Fibroblast of lung (primary cell): ENCODE measurements at regions not wholly inside any gene's neighbourhood (a gene's known extent, or its start where the extent isn't known, plus 50 kb on each side); places are given as distances from the start of the nearest gene placed in this dataset.

Experiments
- DNase-seq, 2 donors: peaks; one replicate each; pipeline versions ENCODE4 v3.0.0 to v3.0.0-alpha.2; 2010; ENCODE audit warnings: low read depth in 2 of 2
- H2AFZ ChIP-seq: 2 replicates; pipeline ENCODE4 v1.5.1; 2012; ENCODE audit warnings: low read length, control low read depth, inconsistent platforms
- H3K27ac ChIP-seq: 2 replicates; pipeline ENCODE4 v1.5.1; 2011; ENCODE audit warnings: low read length, control low read depth; ENCODE audit not compliant: insufficient read depth
- H3K27me3 ChIP-seq: 2 replicates; pipeline ENCODE4 v1.5.1; 2011; ENCODE audit warnings: mild to moderate bottlenecking, low read length; ENCODE audit not compliant: control insufficient read depth, insufficient read depth
- H3K36me3 ChIP-seq: 2 replicates; pipeline ENCODE4 v1.5.1; 2011; ENCODE audit warnings: low read length; ENCODE audit not compliant: control insufficient read depth, insufficient read depth
- H3K4me1 ChIP-seq: 2 replicates; pipeline ENCODE4 v1.5.1; 2011; ENCODE audit warnings: low read length; ENCODE audit not compliant: control insufficient read depth, insufficient read depth; ENCODE audit errors: extremely low read depth
- H3K4me2 ChIP-seq: 2 replicates; pipeline ENCODE4 v1.5.1; 2011; ENCODE audit warnings: low read length, control low read depth; ENCODE audit not compliant: insufficient read depth; ENCODE audit errors: extremely low read depth
- H3K4me3 ChIP-seq, 4 experiments: fragments of 200-600 bp in 1 of 4; sonication (generic) in 1 of 4; replicated peaks in 1 of 4; 2 replicates each; pipeline ENCODE4 v1.5.1; 2011 to 2016; ENCODE audit warnings: low read length in 4 of 4, low read depth in 3 of 4, mild to moderate bottlenecking in 3 of 4, control low read depth in 2 of 4, inconsistent platforms in 1 of 4, mixed read lengths in 1 of 4; ENCODE audit not compliant: insufficient read depth in 1 of 4; ENCODE audit errors: control extremely low read depth in 1 of 4
- H3K79me2 ChIP-seq: 2 replicates; pipeline ENCODE4 v1.5.1; 2012; ENCODE audit warnings: mild to moderate bottlenecking, low read length, inconsistent platforms; ENCODE audit not compliant: control insufficient read depth, insufficient read depth
- H3K9ac ChIP-seq: 2 replicates; pipeline ENCODE4 v1.5.1; 2011; ENCODE audit warnings: mild to moderate bottlenecking, low read length, control low read depth; ENCODE audit not compliant: insufficient read depth
- H3K9me3 ChIP-seq: 2 replicates; pipeline ENCODE4 v1.5.1; 2012; ENCODE audit warnings: low read depth, low read length; ENCODE audit not compliant: control insufficient read depth, insufficient read depth
- H4K20me1 ChIP-seq: 2 replicates; pipeline ENCODE4 v1.5.1; 2011; ENCODE audit warnings: low read length; ENCODE audit not compliant: control insufficient read depth, insufficient read depth; ENCODE audit errors: extremely low read depth
- EZH2 ChIP-seq: IDR thresholded peaks from 2 replicates; pipeline ENCODE4 v1.5.1; 2012; ENCODE audit warnings: low read length, control low read depth, mild to moderate bottlenecking; ENCODE audit errors: missing control alignments
- TF ChIP-seq, protein P1 (sequence below), 2 donors: IDR thresholded peaks in 1 of 2; conservative IDR thresholded peaks in 1 of 2; 1 replicate in 1 of 2; 2 replicates in 1 of 2; pipeline ENCODE4 v1.5.1; 2011 to 2012; ENCODE audit warnings: low read length in 2 of 2, control low read depth in 1 of 2, inconsistent platforms in 1 of 2, low read depth in 1 of 2, mild to moderate bottlenecking in 1 of 2

GRCh38 chrX:117752745-117753144, 363.9 kb downstream of the KLHL13 start:
- no peak overlapping the region for H3K4me3 ChIP-seq
- no peak overlapping the region for H3K4me2 ChIP-seq
- H4K20me1 ChIP-seq: no peaks in the 10 kb centered on the region
- H2AFZ ChIP-seq: no peak overlapping the region
- no peaks in the 10 kb centered on the region for H3K36me3 ChIP-seq
- no peaks in the 10 kb centered on the region for H3K9me3 ChIP-seq
- TF ChIP-seq EZH2: no peak
- TF ChIP-seq, protein P1, sequence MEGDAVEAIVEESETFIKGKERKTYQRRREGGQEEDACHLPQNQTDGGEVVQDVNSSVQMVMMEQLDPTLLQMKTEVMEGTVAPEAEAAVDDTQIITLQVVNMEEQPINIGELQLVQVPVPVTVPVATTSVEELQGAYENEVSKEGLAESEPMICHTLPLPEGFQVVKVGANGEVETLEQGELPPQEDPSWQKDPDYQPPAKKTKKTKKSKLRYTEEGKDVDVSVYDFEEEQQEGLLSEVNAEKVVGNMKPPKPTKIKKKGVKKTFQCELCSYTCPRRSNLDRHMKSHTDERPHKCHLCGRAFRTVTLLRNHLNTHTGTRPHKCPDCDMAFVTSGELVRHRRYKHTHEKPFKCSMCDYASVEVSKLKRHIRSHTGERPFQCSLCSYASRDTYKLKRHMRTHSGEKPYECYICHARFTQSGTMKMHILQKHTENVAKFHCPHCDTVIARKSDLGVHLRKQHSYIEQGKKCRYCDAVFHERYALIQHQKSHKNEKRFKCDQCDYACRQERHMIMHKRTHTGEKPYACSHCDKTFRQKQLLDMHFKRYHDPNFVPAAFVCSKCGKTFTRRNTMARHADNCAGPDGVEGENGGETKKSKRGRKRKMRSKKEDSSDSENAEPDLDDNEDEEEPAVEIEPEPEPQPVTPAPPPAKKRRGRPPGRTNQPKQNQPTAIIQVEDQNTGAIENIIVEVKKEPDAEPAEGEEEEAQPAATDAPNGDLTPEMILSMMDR (conservative IDR thresholded peaks at IDR 0.05 in 1 of 2, IDR thresholded peaks at IDR 0.05 in 1 of 2; ENCODE audit: low read depth in 1 of 2, low read length in 2 of 2): no peak
- DNase-seq: no peak
- no peak overlapping the region for H3K9ac ChIP-seq
- no peaks in the 10 kb centered on the region for H3K27me3 ChIP-seq
- H3K4me1 ChIP-seq: no peaks in the 10 kb centered on the region
- H3K27ac ChIP-seq: no peak overlapping the region
- H3K79me2 ChIP-seq: no peaks in the 10 kb centered on the region

DNA sequence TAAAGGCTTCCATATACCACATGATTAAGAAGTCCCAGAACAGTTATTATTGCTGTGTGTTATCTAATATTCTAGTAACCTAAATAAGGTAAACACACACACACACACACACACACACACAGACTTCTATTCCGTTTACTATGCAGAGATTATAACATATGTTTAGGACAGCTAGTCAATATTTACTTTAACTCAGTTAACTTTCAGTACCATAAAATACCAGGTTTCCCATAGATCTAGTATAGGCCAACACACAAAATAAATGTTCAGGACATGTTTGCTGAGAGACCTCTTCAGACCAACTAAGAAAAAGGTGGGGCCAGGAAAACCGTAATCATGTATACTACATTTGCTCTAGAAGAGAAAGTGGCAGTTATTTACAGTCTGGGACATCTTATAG, 365.5 kb downstream of the KLHL13 start:
- no peaks in the 10 kb centered on the region for H3K79me2 ChIP-seq
- H3K36me3 ChIP-seq: no peaks in the 10 kb centered on the region
- H3K27me3 ChIP-seq: no peaks in the 10 kb centered on the region
- H4K20me1 ChIP-seq: no peaks in the 10 kb centered on the region
- no peak overlapping the region for H3K4me2 ChIP-seq
- H3K9ac ChIP-seq: no peak overlapping the region
- H3K27ac ChIP-seq: no peak overlapping the region
- DNase-seq: no peak
- no peaks in the 10 kb centered on the region for H3K4me1 ChIP-seq
- H3K4me3 ChIP-seq: no peak overlapping the region
- H2AFZ ChIP-seq: no peak overlapping the region
- no peaks in the 10 kb centered on the region for H3K9me3 ChIP-seq
- TF ChIP-seq, protein P1 (conservative IDR thresholded peaks at IDR 0.05 in 1 of 2, IDR thresholded peaks at IDR 0.05 in 1 of 2; ENCODE audit: low read depth in 1 of 2, low read length in 2 of 2): no peak
- no peak for TF ChIP-seq EZH2

GRCh38 chrX:117744958-117745357, 371.7 kb downstream of the KLHL13 start:
- no peak overlapping the region for H3K4me2 ChIP-seq
- H4K20me1 ChIP-seq: no peaks in the 10 kb centered on the region
- no peak overlapping the region for H3K4me3 ChIP-seq
- H3K36me3 ChIP-seq: no peaks in the 10 kb centered on the region
- no peaks in the 10 kb centered on the region for H3K9me3 ChIP-seq
- DNase-seq: no peak
- H3K79me2 ChIP-seq: no peaks in the 10 kb centered on the region
- H3K9ac ChIP-seq: no peak overlapping the region
- TF ChIP-seq, protein P1 (conservative IDR thresholded peaks at IDR 0.05 in 1 of 2, IDR thresholded peaks at IDR 0.05 in 1 of 2; ENCODE audit: low read depth in 1 of 2, low read length in 2 of 2): no peak
- TF ChIP-seq EZH2: no peak
- H3K27ac ChIP-seq: no peak overlapping the region
- no peaks in the 10 kb centered on the region for H3K4me1 ChIP-seq
- no peaks in the 10 kb centered on the region for H3K27me3 ChIP-seq
- H2AFZ ChIP-seq: no peak overlapping the region
